ENCODE measurements at regions not wholly inside any gene's neighbourhood (a gene's known extent, or its start where the extent isn't known, plus 50 kb on each side); places are given as distances from the start of the nearest gene placed in this dataset.

- Histone ChIP-seq H2AFZ (ENCODE audit: low read length) (no peak overlapping the region), H3K4me3 (replicated peaks in 1 of 3; ENCODE audit: insufficient read depth in 1 of 3, low read depth in 2 of 3, low read length in 3 of 3) (no peak overlapping the region), H3K4me2 (ENCODE audit: low read depth, low read length) (no peak overlapping the region), H3K36me3 (replicated peaks in 1 of 2; ENCODE audit: control insufficient read depth in 1 of 2, insufficient read depth in 2 of 2, low read length in 2 of 2) (no peaks in the 10 kb centered on the region), H3K79me2 (ENCODE audit: insufficient read depth, low read length) (no peaks in the 10 kb centered on the region), H3K9ac (ENCODE audit: insufficient read depth, low read depth, low read length) (no peak overlapping the region), H4K20me1 (ENCODE audit: insufficient read depth, low read length) (no peaks in the 10 kb centered on the region), H3K4me1 (ENCODE audit: insufficient read depth, low read length) (no peaks in the 10 kb centered on the region), H3K9me3 (ENCODE audit: low read length) (peaks cover 8% of the 10 kb centered on the region), H3K27ac (ENCODE audit: extremely low read length, insufficient read depth, low read length) (no peak overlapping the region), H3K27me3 (ENCODE audit: control insufficient read depth in 1 of 2, insufficient read depth in 2 of 2, low read length in 2 of 2) (no peaks in the 10 kb centered on the region)
- WGBS (ENCODE audit: low lambda C conversion rate): 45% methylated on average over 1 of the region's 1 CpG
- intact Hi-C loops (cut with micrococcal nuclease; ENCODE audit: unreplicated experiment) (no loop called here), in situ Hi-C loops (cut with HindIII; ENCODE audit: extremely low pct_ligation_motif_present, low pct_unique_long_range_greater_than_20kb) (no loop called here)
- TF ChIP-seq ZNF44 (CRISPR knock-in tag; IDR thresholded peaks at IDR 0.05) (no peak), MIER2 (CRISPR knock-in tag; IDR thresholded peaks at IDR 0.05) (no peak), SNAI1 (CRISPR knock-in tag; IDR thresholded peaks at IDR 0.05; ENCODE audit: borderline replicate concordance) (no peak), ZNF382 (CRISPR knock-in tag; IDR thresholded peaks at IDR 0.05; ENCODE audit: borderline replicate concordance) (no peak), ZNF556 (CRISPR knock-in tag; IDR thresholded peaks at IDR 0.05; ENCODE audit: borderline replicate concordance) (no peak), ZNF691 (CRISPR knock-in tag; IDR thresholded peaks at IDR 0.05; ENCODE audit: borderline replicate concordance, low read depth) (no peak), THAP9 (CRISPR knock-in tag; IDR thresholded peaks at IDR 0.05; ENCODE audit: borderline replicate concordance) (no peak), TAF1 (CRISPR knock-in tag; IDR thresholded peaks at IDR 0.05) (no peak), TEAD2 (CRISPR knock-in tag; IDR thresholded peaks at IDR 0.05) (no peak), FOXK1 (CRISPR knock-in tag; IDR thresholded peaks at IDR 0.05; ENCODE audit: borderline replicate concordance, low read depth) (no peak), ZSCAN21 (CRISPR knock-in tag; IDR thresholded peaks at IDR 0.05; ENCODE audit: borderline replicate concordance) (no peak), ZNF333 (CRISPR knock-in tag; IDR thresholded peaks at IDR 0.05; ENCODE audit: borderline replicate concordance) (no peak), SRSF1 (optimal IDR thresholded peaks at IDR 0.05; ENCODE audit: low read depth, low read length) (no peak), MBNL3 (CRISPR knock-in tag; conservative IDR thresholded peaks at IDR 0.05) (no peak), ZNF878 (CRISPR knock-in tag; IDR thresholded peaks at IDR 0.05) (no peak), SRF (IDR thresholded peaks at IDR 0.05; ENCODE audit: low read depth, low read length) (no peak), ZNF780A (CRISPR knock-in tag; IDR thresholded peaks at IDR 0.05) (no peak), ZNF75D (CRISPR knock-in tag; IDR thresholded peaks at IDR 0.05; ENCODE audit: borderline replicate concordance) (no peak), ZFP1 (CRISPR knock-in tag; IDR thresholded peaks at IDR 0.05) (no peak)
- ChIA-PET CTCF (ENCODE audit: low intra/inter-chr PET ratio, low total read pairs) (no interaction called here), POLR2A (no interaction called here)
- ATAC-seq (no peak), DNase-seq (ENCODE audit: low spot score) (no peak), FAIRE-seq (no peak)
- BruUV-seq (replicated peaks): no TSS peak
Observed at GRCh38 chr1:166464333-166464732, 297.5 kb upstream of the FAM78B start.

All from HepG2 (cell line).